GM13976 (cell line): ENCODE measurements at regions not wholly inside any gene's neighbourhood (a gene's known extent, or its start where the extent isn't known, plus 50 kb on each side); places are given as distances from the start of the nearest gene placed in this dataset.

Experiments
- DNase-seq: peaks from one replicate; pipeline ENCODE4 v3.0.0; 2012; ENCODE audit warnings: low spot score
- in situ Hi-C: fragments of 300-500 bp; cut with MboI; formaldehyde crosslinking; loops from one replicate; pipeline ENCODE4 v1.12.0; 2022; ENCODE audit warnings: low sequenced_read_pairs, mixed read lengths, inconsistent platforms; ENCODE audit not compliant: unreplicated experiment
- TF ChIP-seq, protein P1 (sequence below): IDR thresholded peaks from 2 replicates; pipeline ENCODE4 v1.5.1; 2012; ENCODE audit warnings: borderline replicate concordance, mild to moderate bottlenecking; ENCODE audit not compliant: insufficient read depth; ENCODE audit errors: extremely low read depth, missing control alignments, control extremely low read depth

DNA sequence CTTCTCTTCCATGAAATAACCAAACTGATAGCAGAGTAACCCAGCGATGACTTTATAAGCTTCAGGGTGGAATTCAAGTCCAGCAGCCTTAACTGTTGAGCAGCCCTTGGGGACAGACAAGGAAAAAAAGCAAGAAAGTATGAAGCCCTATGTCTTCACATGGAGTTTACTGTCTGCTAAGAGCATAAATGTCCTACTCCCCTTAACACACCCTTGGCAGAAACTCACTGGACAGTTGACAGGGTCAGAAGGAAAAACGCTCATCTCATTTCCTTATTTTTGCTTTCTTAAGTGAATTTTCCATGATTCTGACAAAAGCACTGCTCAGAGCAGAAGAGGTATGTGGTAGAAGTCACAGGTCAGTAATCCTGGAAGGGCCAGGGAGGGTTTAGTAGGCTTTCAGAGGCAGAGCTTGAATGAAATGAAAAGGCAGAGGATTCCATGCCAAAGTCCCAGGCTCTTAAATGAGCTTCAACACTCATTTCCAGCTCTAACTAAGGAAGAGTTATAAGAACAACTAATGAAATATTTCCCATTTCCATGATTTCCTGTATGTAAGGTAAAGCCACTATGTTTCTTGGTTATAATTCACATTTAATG is 683.3 kb upstream of the KLHL29 start:
- in situ Hi-C loops: no loop called here
- no peak for DNase-seq
- TF ChIP-seq, protein P1, sequence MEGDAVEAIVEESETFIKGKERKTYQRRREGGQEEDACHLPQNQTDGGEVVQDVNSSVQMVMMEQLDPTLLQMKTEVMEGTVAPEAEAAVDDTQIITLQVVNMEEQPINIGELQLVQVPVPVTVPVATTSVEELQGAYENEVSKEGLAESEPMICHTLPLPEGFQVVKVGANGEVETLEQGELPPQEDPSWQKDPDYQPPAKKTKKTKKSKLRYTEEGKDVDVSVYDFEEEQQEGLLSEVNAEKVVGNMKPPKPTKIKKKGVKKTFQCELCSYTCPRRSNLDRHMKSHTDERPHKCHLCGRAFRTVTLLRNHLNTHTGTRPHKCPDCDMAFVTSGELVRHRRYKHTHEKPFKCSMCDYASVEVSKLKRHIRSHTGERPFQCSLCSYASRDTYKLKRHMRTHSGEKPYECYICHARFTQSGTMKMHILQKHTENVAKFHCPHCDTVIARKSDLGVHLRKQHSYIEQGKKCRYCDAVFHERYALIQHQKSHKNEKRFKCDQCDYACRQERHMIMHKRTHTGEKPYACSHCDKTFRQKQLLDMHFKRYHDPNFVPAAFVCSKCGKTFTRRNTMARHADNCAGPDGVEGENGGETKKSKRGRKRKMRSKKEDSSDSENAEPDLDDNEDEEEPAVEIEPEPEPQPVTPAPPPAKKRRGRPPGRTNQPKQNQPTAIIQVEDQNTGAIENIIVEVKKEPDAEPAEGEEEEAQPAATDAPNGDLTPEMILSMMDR: no peak

DNA sequence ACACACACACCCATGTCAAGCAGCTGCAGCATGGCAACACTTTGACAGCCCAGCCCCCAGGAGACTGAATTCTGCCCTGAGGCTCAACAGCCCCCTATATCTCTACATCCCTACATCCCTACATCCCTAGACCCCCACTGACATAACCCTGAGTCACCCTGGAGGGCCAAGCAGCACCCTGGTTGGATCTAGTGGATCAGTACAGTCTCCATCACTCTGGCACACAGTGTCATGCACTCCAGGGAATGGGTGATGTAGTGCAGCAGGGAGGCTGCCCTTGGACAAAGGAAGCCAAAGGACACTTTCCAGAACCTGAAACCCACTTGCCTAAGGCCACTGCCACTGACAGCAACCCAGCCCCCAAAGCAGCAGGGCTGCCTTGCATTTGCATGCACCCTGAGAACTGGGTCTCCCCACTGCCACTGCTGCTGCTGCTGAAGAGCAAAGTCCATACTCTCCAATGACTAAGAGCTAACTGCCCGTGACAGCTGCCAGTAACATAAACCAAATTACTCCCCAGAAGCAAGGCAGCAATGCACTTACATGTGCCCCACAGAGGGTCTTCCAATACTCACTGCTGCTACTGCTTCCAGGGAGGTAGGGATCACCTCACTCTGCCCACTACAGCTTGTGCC is 681.6 kb upstream of the KLHL29 start:
- TF ChIP-seq, protein P1: no peak
- in situ Hi-C loops: no loop called here
- DNase-seq: no peak

DNA sequence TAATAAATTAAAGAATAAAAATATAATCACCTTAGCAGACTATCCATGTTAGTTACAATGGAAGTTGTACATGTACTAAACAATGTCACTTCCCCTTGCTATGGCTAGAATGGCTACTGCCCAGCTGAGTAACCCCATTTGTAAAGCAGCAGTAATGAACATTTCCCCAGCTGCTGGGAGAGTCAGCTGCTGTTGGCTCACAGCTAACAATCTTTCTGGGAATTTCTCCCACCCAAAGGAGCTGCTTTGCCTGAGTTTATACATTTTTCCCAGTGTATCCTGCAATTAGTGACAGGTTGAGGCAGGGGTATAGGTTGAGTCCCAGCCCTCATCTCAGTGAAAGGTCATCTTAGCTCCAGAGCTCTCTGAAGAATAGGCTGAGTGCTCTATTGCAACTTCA is 665.6 kb upstream of the KLHL29 start:
- no peak for DNase-seq
- in situ Hi-C loops: no loop called here
- TF ChIP-seq, protein P1: no peak

DNA sequence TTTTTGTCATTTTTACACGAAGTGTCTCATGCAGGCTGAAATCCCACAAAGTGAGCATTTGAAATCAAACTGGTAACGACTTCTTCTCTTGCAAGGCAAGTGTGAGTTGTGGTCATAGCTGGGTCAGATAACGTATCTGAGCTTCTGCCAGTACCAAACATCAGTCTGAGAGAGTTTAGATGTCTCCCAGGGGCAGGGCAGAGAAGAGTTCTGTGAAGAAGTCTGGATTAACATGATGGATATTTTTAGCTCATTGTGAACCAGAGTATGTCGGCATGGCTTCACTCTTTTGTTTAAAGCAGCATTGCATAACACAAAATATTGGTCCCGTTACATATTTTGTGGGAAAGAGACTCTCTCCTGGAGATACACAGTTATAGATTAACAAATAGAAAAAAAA is 655.5 kb upstream of the KLHL29 start:
- no peak for DNase-seq
- TF ChIP-seq, protein P1: no peak
- in situ Hi-C loops: no loop called here

DNA sequence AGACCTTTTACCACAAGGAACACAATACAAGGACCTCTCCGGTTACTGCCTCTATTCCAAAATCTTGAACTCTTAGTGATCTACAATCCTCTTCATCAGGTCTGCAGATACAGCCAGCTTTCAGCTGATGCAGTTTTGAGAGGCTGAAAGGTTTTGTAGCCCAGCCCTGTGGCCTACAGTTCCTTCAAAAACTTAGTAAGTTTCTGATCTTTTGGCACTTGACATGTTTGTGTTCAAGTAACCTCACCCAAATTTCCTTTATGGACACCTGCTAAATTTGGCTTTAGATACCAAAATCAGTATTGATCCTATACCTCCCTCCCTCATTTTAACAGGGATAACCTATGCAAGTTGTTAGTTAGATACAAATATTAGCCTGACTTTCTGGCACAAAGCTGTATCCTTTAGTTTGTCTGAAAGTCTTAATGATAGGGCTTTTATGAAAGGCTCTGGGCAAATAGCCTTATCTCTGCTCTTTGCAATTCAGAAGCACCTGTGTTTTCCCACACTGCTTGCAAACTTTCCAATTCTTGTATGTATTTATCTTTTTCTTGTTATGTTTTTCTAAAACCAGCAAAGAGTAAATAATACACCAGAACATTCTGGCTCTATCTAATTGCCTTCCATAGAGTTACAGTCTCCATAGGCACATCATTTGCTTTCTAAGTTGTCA is 650.5 kb upstream of the KLHL29 start:
- TF ChIP-seq, protein P1: no peak
- in situ Hi-C loops: no loop called here
- DNase-seq: no peak

DNA sequence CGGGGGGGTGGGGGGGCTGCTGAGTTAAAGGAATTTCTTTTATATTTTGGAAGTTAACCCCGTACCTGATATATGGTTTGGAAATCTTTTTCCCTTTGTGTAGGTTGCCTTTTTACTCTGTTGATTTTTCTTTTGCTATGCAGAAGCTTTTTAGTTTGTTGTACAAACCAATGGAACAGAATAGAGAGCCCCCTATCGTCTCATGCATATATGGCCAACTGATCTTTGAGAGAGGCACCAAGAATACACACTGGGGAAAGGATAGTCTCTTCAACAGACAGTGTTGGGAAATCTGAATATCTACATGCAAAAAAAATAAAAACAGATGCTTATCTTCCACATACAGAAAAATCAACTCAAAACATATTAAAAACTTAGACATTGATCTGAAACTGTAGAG is 647.8 kb upstream of the KLHL29 start:
- DNase-seq: no peak
- TF ChIP-seq, protein P1: no peak
- in situ Hi-C loops: no loop called here
